B cell (primary cell): ENCODE measurements at regions not wholly inside any gene's neighbourhood (a gene's known extent, or its start where the extent isn't known, plus 50 kb on each side); places are given as distances from the start of the nearest gene placed in this dataset.

Experiments
- ATAC-seq: fragments of 200-7000 bp; cut with Tn5 transposase; one replicate; pipeline ENCODE4 v1.10.0; 2021; ENCODE audit warnings: low read depth, mild to moderate bottlenecking, moderate number of reproducible peaks, moderate library complexity
- CTCF ChIA-PET: fragments of 350-600 bp; sonication (Branson Sonifier 250); formaldehyde crosslinking; loops from one replicate; lab custom pipeline; 2021; ENCODE audit warnings: antibody characterized with exemption, inconsistent platforms; lab: Charles Lee
- POLR2A ChIA-PET: fragments of 350-600 bp; sonication (Branson Sonifier 250); formaldehyde crosslinking; loops from one replicate; lab custom pipeline; 2021; ENCODE audit warnings: antibody characterized with exemption; lab: Charles Lee
- DNase-seq: peaks from one replicate; pipeline ENCODE4 v3.0.0; 2013
- H2AFZ ChIP-seq: 2 replicates; pipeline ENCODE4 v1.6.1; 2012; ENCODE audit warnings: mild to moderate bottlenecking, low read depth, low read length; ENCODE audit not compliant: insufficient read depth, poor library complexity, severe bottlenecking
- H3K27ac ChIP-seq, 2 donors: 1 replicate in 1 of 2; 2 replicates in 1 of 2; pipeline ENCODE4 v1.5.1; 2012 to 2013; ENCODE audit warnings: low read length in 2 of 2, mild to moderate bottlenecking in 2 of 2, moderate library complexity in 1 of 2
- H3K27me3 ChIP-seq, 4 experiments: fragments of 200-600 bp in 1 of 4; sonication (generic) in 1 of 4; replicated peaks in 1 of 4; 1 replicate in 2 of 4; 2 replicates in 2 of 4; pipeline versions ENCODE4 v1.6.1 to v1.7.0; 2013 to 2016; ENCODE audit warnings: low read length in 3 of 4, mild to moderate bottlenecking in 2 of 4, mixed read lengths in 1 of 4, moderate library complexity in 1 of 4; ENCODE audit not compliant: insufficient read depth in 4 of 4, control insufficient read depth in 3 of 4; ENCODE audit errors: control extremely low read depth in 1 of 4
- H3K36me3 ChIP-seq, 2 experiments: replicated peaks in 1 of 2; 1 replicate in 1 of 2; 2 replicates in 1 of 2; pipeline versions ENCODE4 v1.6.1 to v1.7.1; 2013; ENCODE audit warnings: low read length in 1 of 2; ENCODE audit not compliant: insufficient read depth in 2 of 2, control insufficient read depth in 1 of 2; ENCODE audit errors: control extremely low read depth in 1 of 2, extremely low read depth in 1 of 2
- H3K4me1 ChIP-seq, 2 donors: fragments of 200-600 bp in 1 of 2; sonication (generic) in 1 of 2; 1 replicate in 1 of 2; 2 replicates in 1 of 2; pipeline versions ENCODE4 v1.5.1 to v1.6.1; 2013 to 2017; ENCODE audit warnings: low read length in 2 of 2; ENCODE audit not compliant: control insufficient read depth in 2 of 2, insufficient read depth in 2 of 2
- H3K4me2 ChIP-seq: replicated peaks from 2 replicates; pipeline ENCODE3; 2012; ENCODE audit warnings: mild to moderate bottlenecking, low read depth, low read length; ENCODE audit not compliant: poor library complexity, severe bottlenecking
- H3K4me3 ChIP-seq, 5 experiments: fragments of 200-600 bp in 1 of 5; sonication (generic) in 1 of 5; 1 replicate in 3 of 5; 2 replicates in 2 of 5; pipeline versions ENCODE4 v1.5.1 to v1.7.0; 2011 to 2016; ENCODE audit warnings: low read length in 4 of 5, mild to moderate bottlenecking in 4 of 5, low read depth in 2 of 5, control low read depth in 1 of 5, moderate library complexity in 1 of 5; ENCODE audit not compliant: insufficient read depth in 1 of 5; ENCODE audit errors: control extremely low read depth in 1 of 5, extremely low read depth in 1 of 5
- H3K79me2 ChIP-seq: fragments of 200-600 bp; sonication (generic); one replicate; pipeline ENCODE4 v1.6.0; 2016; ENCODE audit warnings: low read length; ENCODE audit not compliant: control insufficient read depth, insufficient read depth
- H3K9ac ChIP-seq: fragments of 200-600 bp; sonication (generic); 2 replicates; pipeline ENCODE4 v1.6.1; 2017; ENCODE audit warnings: mild to moderate bottlenecking, low read length, moderate library complexity
- H3K9me3 ChIP-seq, 3 donors: one replicate each; pipeline versions ENCODE4 v1.6.1 to v1.7.1; 2013; ENCODE audit warnings: low read length in 2 of 3; ENCODE audit not compliant: control insufficient read depth in 2 of 3, insufficient read depth in 1 of 3; ENCODE audit errors: control extremely low read depth in 1 of 3
- H4K20me1 ChIP-seq: 2 replicates; pipeline ENCODE4 v1.6.0; 2012; ENCODE audit warnings: mild to moderate bottlenecking, low read length; ENCODE audit not compliant: insufficient read depth, control insufficient read depth, poor library complexity, severe bottlenecking
- H3K27ac Mint-ChIP-seq: one replicate; pipeline ENCODE4 v1.8.0; 2021; ENCODE audit warnings: mixed read lengths
- H3K27me3 Mint-ChIP-seq: one replicate; pipeline ENCODE4 v1.8.0; 2021; ENCODE audit warnings: mixed read lengths
- H3K4me1 Mint-ChIP-seq: one replicate; pipeline ENCODE4 v1.8.0; 2021; ENCODE audit warnings: mixed read lengths
- H3K4me3 Mint-ChIP-seq: one replicate; pipeline ENCODE4 v1.8.0; 2021; ENCODE audit warnings: mixed read lengths
- H3K9me3 Mint-ChIP-seq: one replicate; pipeline ENCODE4 v1.8.0; 2022; ENCODE audit warnings: mixed read lengths; ENCODE audit not compliant: insufficient read depth
- EZH2 ChIP-seq: IDR thresholded peaks from 2 replicates; pipeline ENCODE4 v1.6.1; 2012; ENCODE audit warnings: borderline replicate concordance, low read depth, mild to moderate bottlenecking, moderate library complexity, low read length; ENCODE audit not compliant: insufficient read depth, poor library complexity, severe bottlenecking
- WGBS: methylation state at CpG from one replicate; pipeline ENCODE4 v1.1.5; 2013; ENCODE audit warnings: missing lambda C conversion rate; ENCODE audit not compliant: insufficient coverage; 5-methylcytosine and 5-hydroxymethylcytosine counted together
- intact Hi-C: fragments of 100-400 bp; cut with micrococcal nuclease; formaldehyde crosslinking; loops from one replicate; pipeline ENCODE4 v1.10.0; 2022
- TF ChIP-seq, protein P1 (sequence below): fragments of 200-600 bp; IDR thresholded peaks from one replicate; pipeline ENCODE4 v1.8.0; 2022; ENCODE audit warnings: antibody characterized with exemption, mild to moderate bottlenecking

DNA sequence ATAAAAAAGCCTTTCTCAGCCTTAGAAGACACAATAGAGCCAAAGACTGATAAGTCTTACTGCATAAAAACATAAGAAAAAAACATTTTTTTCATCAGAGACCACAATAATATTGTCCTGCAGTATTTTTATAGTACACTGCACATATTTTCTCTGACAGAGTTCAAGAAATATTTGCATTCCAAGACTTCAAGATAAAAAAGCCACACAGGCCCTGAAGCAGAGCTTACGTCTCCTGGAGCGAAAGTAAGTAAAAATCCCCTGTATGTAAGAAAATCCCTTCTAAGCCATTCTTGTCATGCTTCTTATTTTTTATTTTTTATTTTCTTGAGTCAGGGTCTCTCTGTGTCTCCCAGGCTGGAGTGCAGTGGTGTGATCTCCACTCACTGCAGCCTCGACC is 755.9 kb downstream of the LIG4 start:
- ATAC-seq (no peak), DNase-seq (no peak)
- Mint-ChIP-seq H3K4me1 (no peaks in the 10 kb centered on the region), H3K27ac (no peak overlapping the region), H3K4me3 (no peak overlapping the region), H3K27me3 (no peaks in the 10 kb centered on the region), H3K9me3 (no peaks in the 10 kb centered on the region)
- H3K36me3 ChIP-seq = no peaks in the 10 kb centered on the region
- no peak for TF ChIP-seq EZH2
- TF ChIP-seq, protein P1, sequence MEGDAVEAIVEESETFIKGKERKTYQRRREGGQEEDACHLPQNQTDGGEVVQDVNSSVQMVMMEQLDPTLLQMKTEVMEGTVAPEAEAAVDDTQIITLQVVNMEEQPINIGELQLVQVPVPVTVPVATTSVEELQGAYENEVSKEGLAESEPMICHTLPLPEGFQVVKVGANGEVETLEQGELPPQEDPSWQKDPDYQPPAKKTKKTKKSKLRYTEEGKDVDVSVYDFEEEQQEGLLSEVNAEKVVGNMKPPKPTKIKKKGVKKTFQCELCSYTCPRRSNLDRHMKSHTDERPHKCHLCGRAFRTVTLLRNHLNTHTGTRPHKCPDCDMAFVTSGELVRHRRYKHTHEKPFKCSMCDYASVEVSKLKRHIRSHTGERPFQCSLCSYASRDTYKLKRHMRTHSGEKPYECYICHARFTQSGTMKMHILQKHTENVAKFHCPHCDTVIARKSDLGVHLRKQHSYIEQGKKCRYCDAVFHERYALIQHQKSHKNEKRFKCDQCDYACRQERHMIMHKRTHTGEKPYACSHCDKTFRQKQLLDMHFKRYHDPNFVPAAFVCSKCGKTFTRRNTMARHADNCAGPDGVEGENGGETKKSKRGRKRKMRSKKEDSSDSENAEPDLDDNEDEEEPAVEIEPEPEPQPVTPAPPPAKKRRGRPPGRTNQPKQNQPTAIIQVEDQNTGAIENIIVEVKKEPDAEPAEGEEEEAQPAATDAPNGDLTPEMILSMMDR = no peak
- H4K20me1 ChIP-seq = no peaks in the 10 kb centered on the region
- no peaks in the 10 kb centered on the region for H3K4me1 ChIP-seq
- H3K4me2 ChIP-seq = no peak overlapping the region
- H3K27me3 ChIP-seq = no peaks in the 10 kb centered on the region
- no peak overlapping the region for H2AFZ ChIP-seq
- no peak overlapping the region for H3K9ac ChIP-seq
- intact Hi-C loops = no loop called here
- WGBS = no CpG with 5 or more reads among the region's 3 CpGs
- H3K27ac ChIP-seq = no peak overlapping the region
- H3K79me2 ChIP-seq = no peaks in the 10 kb centered on the region
- ChIA-PET CTCF (no interaction called here), POLR2A (no interaction called here)
- H3K4me3 ChIP-seq = no peak overlapping the region
- H3K9me3 ChIP-seq = no peaks in the 10 kb centered on the region

DNA sequence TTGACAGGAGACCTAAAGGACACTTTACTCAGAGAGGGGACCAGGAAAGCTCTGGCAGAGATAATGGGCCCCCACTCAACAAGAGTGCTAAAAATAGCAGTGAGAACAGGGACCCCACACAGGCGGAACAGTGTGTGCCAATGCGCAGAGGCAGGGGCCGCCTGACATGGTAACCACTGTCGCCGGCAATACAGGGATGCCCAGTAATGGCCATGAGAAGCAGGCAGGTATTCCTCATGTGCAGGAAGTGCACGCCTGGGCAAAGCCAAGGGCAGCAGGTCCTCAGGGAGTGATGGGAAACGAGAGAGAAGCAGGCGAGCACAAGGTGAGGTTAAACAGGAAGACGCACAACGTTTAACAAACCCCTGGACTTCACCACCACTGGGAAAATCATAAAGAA is 757.1 kb downstream of the LIG4 start:
- no peak overlapping the region for H3K27ac ChIP-seq
- H3K27me3 ChIP-seq = no peaks in the 10 kb centered on the region
- DNase-seq = no peak
- TF ChIP-seq, protein P1 = no peak
- no peak for TF ChIP-seq EZH2
- CTCF ChIA-PET = no interaction called here
- no peaks in the 10 kb centered on the region for H3K4me1 Mint-ChIP-seq
- WGBS = 87% methylated on average over 7 of the region's 10 CpGs
- H3K9ac ChIP-seq = no peak overlapping the region
- no peak overlapping the region for H2AFZ ChIP-seq
- POLR2A ChIA-PET = no interaction called here
- no peak overlapping the region for H3K4me3 Mint-ChIP-seq
- no peak overlapping the region for H3K4me3 ChIP-seq
- H3K9me3 Mint-ChIP-seq = peaks cover 5% of the 10 kb centered on the region
- no peak for ATAC-seq
- H3K9me3 ChIP-seq = peaks cover 0 to 2% (median 2%) of the 10 kb centered on the region in 3 donors
- H3K4me2 ChIP-seq = no peak overlapping the region
- H3K36me3 ChIP-seq = no peaks in the 10 kb centered on the region
- intact Hi-C loops = no loop called here
- H3K4me1 ChIP-seq = no peaks in the 10 kb centered on the region
- H3K27ac Mint-ChIP-seq = no peak overlapping the region
- H4K20me1 ChIP-seq = no peaks in the 10 kb centered on the region
- H3K79me2 ChIP-seq = no peaks in the 10 kb centered on the region
- no peaks in the 10 kb centered on the region for H3K27me3 Mint-ChIP-seq
